ENCODE measurements at regions not wholly inside any gene's neighbourhood (a gene's known extent, or its start where the extent isn't known, plus 50 kb on each side); places are given as distances from the start of the nearest gene placed in this dataset.

DNA sequence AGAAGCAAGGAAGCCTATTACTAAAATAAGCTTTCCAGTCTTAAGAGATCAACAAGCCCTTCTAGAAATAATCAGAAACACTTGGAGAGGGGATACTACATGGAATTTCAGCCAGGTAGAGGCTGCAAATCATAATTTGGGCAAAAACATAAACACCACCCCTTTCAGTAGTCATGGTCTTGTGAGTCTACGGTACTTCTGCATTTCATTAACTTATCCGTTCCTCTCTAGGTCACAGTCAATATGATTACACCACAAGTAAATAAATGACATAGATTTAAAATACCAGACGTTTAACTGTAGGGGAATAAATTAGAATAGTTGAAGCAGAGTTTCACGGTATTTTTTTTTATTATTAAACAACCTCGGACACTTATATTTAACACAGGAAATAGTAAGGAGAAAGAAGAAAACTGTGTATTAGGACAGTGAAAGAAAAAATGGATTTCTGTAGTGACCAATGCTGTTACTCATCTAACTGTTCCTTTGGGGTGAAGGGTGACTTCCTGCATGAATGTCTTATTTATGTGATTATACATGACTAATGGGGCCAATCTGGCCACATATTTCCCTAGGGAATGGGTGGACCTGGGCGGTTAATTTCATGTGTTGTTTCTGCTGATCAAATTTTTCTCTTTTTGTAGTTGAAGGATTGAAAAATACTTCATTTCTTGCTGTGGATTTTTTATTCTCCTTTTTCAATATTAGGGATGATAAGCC is 456.6 kb upstream of the UBE2E3 start:
- no peak overlapping the region for H3K9ac ChIP-seq (ENCODE audit: low read length)
- H3K27me3 ChIP-seq (ENCODE audit: insufficient read depth, low read depth, low read length) = no peaks in the 10 kb centered on the region
- H3K4me3 ChIP-seq (ENCODE audit: low read length) = no peak overlapping the region
- no peaks in the 10 kb centered on the region for H3K9me2 ChIP-seq (ENCODE audit: insufficient read depth, low read length)
- H3F3A ChIP-seq (ENCODE audit: insufficient read depth, low read length, poor library complexity, severe bottlenecking) = no peaks in the 10 kb centered on the region
- H3K27ac ChIP-seq (ENCODE audit: low read length) = no peak overlapping the region
- TF ChIP-seq REST (IDR thresholded peaks at IDR 0.05; ENCODE audit: borderline replicate concordance) (no peak), SMC3 (conservative IDR thresholded peaks at IDR 0.05; ENCODE audit: poor library complexity) (no peak), TAF1 (IDR thresholded peaks at IDR 0.05; ENCODE audit: low read depth) (no peak), EP300 (conservative IDR thresholded peaks at IDR 0.05; ENCODE audit: poor library complexity, severe bottlenecking) (no peak), POLR2AphosphoS5 (IDR thresholded peaks at IDR 0.05) (no peak), EZH2 (IDR thresholded peaks at IDR 0.05; ENCODE audit: borderline replicate concordance, insufficient read depth, low read length, poor library complexity, severe bottlenecking) (no peak), MXI1 (conservative IDR thresholded peaks at IDR 0.05; ENCODE audit: poor library complexity, severe bottlenecking) (no peak), CTCF (IDR thresholded peaks at IDR 0.05; ENCODE audit: poor library complexity, severe bottlenecking) (no peak), RAD21 (conservative IDR thresholded peaks at IDR 0.05) (no peak)
- no peak overlapping the region for H3K4me2 ChIP-seq (ENCODE audit: low read length)
- no peaks in the 10 kb centered on the region for H3K9me3 ChIP-seq (ENCODE audit: low read length)
- no peaks in the 10 kb centered on the region for H3K79me2 ChIP-seq (replicated peaks; ENCODE audit: insufficient read depth, low read length)
- no peaks in the 10 kb centered on the region for H4K20me1 ChIP-seq (ENCODE audit: insufficient read depth)
- H3K36me3 ChIP-seq (ENCODE audit: insufficient read depth, low read length) = no peaks in the 10 kb centered on the region
- no peak overlapping the region for H2AFZ ChIP-seq (ENCODE audit: low read depth, low read length)

DNA sequence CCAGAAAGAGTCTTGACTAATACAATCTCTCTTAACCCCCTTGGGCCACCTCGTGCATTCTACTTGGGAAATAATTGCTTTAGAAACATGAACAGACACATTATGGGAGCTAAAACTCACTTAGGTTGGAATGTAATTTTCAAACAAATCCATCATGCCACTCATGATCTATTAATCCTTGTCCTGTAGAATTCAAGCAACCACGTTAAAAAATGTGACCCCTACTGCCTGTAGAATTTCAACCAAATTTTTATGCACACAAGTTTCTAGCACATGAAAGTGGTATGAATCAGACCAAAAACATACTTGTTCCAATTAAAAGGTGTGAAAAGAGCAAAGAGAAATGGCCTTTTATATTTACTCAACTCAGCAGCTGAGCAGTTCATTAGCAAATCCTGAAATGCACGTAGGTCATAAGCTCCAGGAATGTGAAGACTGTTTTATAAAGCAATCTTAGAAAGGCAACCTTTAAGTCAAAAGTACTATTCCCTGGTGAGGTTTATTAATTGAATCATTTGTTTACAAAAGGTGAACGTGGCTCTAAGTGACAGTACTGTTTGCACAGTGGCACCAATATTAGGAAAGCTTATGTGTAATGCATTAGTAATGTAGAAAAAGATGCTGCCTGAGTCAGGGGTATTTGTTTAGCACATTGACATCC is 459.4 kb upstream of the UBE2E3 start:
- no peak overlapping the region for H2AFZ ChIP-seq (ENCODE audit: low read depth, low read length)

More for the DNA sequence above, 459.4 kb upstream of the UBE2E3 start:
- no peak overlapping the region for H3K9ac ChIP-seq (ENCODE audit: low read length)
- no peaks in the 10 kb centered on the region for H4K20me1 ChIP-seq (ENCODE audit: insufficient read depth)
- no peaks in the 10 kb centered on the region for H3K9me3 ChIP-seq (ENCODE audit: low read length)
- H3K27ac ChIP-seq (ENCODE audit: low read length) = no peak overlapping the region
- H3F3A ChIP-seq (ENCODE audit: insufficient read depth, low read length, poor library complexity, severe bottlenecking) = no peaks in the 10 kb centered on the region
- H3K4me2 ChIP-seq (ENCODE audit: low read length) = no peak overlapping the region
- no peaks in the 10 kb centered on the region for H3K9me2 ChIP-seq (ENCODE audit: insufficient read depth, low read length)
- H3K36me3 ChIP-seq (ENCODE audit: insufficient read depth, low read length) = no peaks in the 10 kb centered on the region
- H3K79me2 ChIP-seq (replicated peaks; ENCODE audit: insufficient read depth, low read length) = no peaks in the 10 kb centered on the region
- H3K4me3 ChIP-seq (ENCODE audit: low read length) = no peak overlapping the region
- no peak for TF ChIP-seq SMC3 (conservative IDR thresholded peaks at IDR 0.05; ENCODE audit: poor library complexity)
- no peak for TF ChIP-seq CTCF (IDR thresholded peaks at IDR 0.05; ENCODE audit: poor library complexity, severe bottlenecking)
- no peak for TF ChIP-seq REST (IDR thresholded peaks at IDR 0.05; ENCODE audit: borderline replicate concordance)
- no peak for TF ChIP-seq EZH2 (IDR thresholded peaks at IDR 0.05; ENCODE audit: borderline replicate concordance, insufficient read depth, low read length, poor library complexity, severe bottlenecking)
- no peak for TF ChIP-seq RAD21 (conservative IDR thresholded peaks at IDR 0.05)
- no peaks in the 10 kb centered on the region for H3K27me3 ChIP-seq (ENCODE audit: insufficient read depth, low read depth, low read length)

Data from neural cell (in vitro differentiated cells).